ENCODE measurements at regions not wholly inside any gene's neighbourhood (a gene's known extent, or its start where the extent isn't known, plus 50 kb on each side); places are given as distances from the start of the nearest gene placed in this dataset.

DNA sequence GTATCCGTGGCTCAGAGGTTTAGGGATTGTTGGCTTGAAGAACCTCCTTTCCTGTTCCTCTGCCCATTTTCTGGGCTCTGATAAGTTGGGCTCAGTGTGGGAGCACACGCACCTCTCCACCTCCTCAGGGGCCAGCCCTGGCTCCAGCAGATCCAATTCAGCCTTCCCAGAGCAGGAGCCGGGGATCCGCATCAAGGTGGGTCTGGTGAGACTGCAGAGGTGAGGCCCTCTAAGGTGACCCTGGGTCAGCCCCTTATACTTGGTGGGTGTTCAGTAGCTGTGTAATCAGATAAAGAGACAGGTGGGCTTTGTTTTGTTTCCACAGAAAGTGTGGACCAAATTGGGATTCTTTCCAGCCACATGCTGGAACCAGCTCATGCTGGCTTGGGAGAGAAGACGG is 1466.0 kb downstream of the TBC1D22A start:
- no peaks in the 10 kb centered on the region for H3K27me3 ChIP-seq (replicated peaks; ENCODE audit: insufficient read depth, low read length)
- no peaks in the 10 kb centered on the region for H3K4me1 ChIP-seq (ENCODE audit: low read length)
- H3K4me3 ChIP-seq (ENCODE audit: low read length) = no peak overlapping the region
- TF ChIP-seq, protein P1, sequence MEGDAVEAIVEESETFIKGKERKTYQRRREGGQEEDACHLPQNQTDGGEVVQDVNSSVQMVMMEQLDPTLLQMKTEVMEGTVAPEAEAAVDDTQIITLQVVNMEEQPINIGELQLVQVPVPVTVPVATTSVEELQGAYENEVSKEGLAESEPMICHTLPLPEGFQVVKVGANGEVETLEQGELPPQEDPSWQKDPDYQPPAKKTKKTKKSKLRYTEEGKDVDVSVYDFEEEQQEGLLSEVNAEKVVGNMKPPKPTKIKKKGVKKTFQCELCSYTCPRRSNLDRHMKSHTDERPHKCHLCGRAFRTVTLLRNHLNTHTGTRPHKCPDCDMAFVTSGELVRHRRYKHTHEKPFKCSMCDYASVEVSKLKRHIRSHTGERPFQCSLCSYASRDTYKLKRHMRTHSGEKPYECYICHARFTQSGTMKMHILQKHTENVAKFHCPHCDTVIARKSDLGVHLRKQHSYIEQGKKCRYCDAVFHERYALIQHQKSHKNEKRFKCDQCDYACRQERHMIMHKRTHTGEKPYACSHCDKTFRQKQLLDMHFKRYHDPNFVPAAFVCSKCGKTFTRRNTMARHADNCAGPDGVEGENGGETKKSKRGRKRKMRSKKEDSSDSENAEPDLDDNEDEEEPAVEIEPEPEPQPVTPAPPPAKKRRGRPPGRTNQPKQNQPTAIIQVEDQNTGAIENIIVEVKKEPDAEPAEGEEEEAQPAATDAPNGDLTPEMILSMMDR (IDR thresholded peaks at IDR 0.05; ENCODE audit: low read length) = no peak
- TF ChIP-seq EZH2 (optimal IDR thresholded peaks at IDR 0.05; ENCODE audit: low read depth, low read length) (no peak), EZH2phosphoT487 (IDR thresholded peaks at IDR 0.05; ENCODE audit: low read length) (no peak)
- H2AFZ ChIP-seq (ENCODE audit: low read length) = no peak overlapping the region
- no peaks in the 10 kb centered on the region for H3K9me2 ChIP-seq (replicated peaks; ENCODE audit: insufficient read depth, low read length)
- H4K20me1 ChIP-seq (ENCODE audit: insufficient read depth, low read length) = no peaks in the 10 kb centered on the region
- no peaks in the 10 kb centered on the region for H3K79me2 ChIP-seq (ENCODE audit: low read length)
- H3K4me2 ChIP-seq (ENCODE audit: low read depth, low read length) = no peak overlapping the region
- DNase-seq = no peak
- no peak overlapping the region for H3K9ac ChIP-seq (ENCODE audit: low read length)
- H3K36me3 ChIP-seq (replicated peaks; ENCODE audit: insufficient read depth, low read length) = no peaks in the 10 kb centered on the region
- no peak overlapping the region for H3K27ac ChIP-seq (ENCODE audit: low read length)
- H3K9me3 ChIP-seq (replicated peaks; ENCODE audit: insufficient read depth, low read length) = no peaks in the 10 kb centered on the region
- H3F3A ChIP-seq (ENCODE audit: insufficient read depth, low read length) = no peaks in the 10 kb centered on the region

DNA sequence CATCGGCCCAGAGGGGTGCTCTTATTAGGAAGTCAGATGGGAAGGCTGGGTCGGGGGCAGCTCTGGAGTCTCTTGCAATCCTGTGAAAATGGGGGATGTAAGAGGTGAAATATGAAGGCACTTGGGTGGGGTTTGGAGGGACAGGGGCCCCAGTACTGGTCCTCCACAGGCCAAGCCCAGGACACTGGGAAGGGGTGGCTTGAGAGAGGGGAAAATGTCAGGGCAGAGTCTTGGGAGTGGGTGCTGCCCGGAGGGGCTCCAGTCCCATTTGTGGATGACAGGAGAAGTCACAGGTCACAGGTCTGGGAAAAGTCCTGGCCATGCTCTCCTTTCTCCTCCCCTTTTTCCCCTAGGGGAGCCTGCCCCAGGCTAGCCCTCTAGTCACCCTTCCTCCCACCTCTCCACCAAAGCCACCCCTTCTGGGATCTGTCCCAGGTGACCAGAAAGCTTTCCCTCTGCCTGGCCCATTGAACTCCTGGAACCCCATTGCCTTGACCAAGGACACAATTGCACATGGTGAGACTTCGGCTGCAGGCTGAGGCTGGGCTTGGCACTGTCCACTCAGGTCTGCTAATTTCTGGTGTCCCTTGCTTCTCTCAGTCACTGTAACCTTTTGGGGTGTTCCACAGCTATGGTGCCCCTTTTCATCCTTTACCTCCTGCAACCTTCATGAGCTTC is 1465.0 kb downstream of the TBC1D22A start:
- Histone ChIP-seq H3K79me2 (ENCODE audit: low read length) (no peaks in the 10 kb centered on the region), H3K4me1 (ENCODE audit: low read length) (no peaks in the 10 kb centered on the region), H3K27me3 (replicated peaks; ENCODE audit: insufficient read depth, low read length) (no peaks in the 10 kb centered on the region), H2AFZ (ENCODE audit: low read length) (no peak overlapping the region), H3K9me3 (replicated peaks; ENCODE audit: insufficient read depth, low read length) (no peaks in the 10 kb centered on the region), H3K4me3 (ENCODE audit: low read length) (no peak overlapping the region), H3K4me2 (ENCODE audit: low read depth, low read length) (no peak overlapping the region), H3K9ac (ENCODE audit: low read length) (no peak overlapping the region), H3K36me3 (replicated peaks; ENCODE audit: insufficient read depth, low read length) (no peaks in the 10 kb centered on the region), H3F3A (ENCODE audit: insufficient read depth, low read length) (no peaks in the 10 kb centered on the region), H3K9me2 (replicated peaks; ENCODE audit: insufficient read depth, low read length) (no peaks in the 10 kb centered on the region), H3K27ac (ENCODE audit: low read length) (no peak overlapping the region), H4K20me1 (ENCODE audit: insufficient read depth, low read length) (no peaks in the 10 kb centered on the region)
- DNase-seq = no peak
- TF ChIP-seq, protein P1 (IDR thresholded peaks at IDR 0.05; ENCODE audit: low read length) = no peak
- TF ChIP-seq EZH2phosphoT487 (IDR thresholded peaks at IDR 0.05; ENCODE audit: low read length) (no peak), EZH2 (optimal IDR thresholded peaks at IDR 0.05; ENCODE audit: low read depth, low read length) (no peak)

GRCh38 chr22:48226026-48227013 is 1463.9 kb downstream of the TBC1D22A start:
- Histone ChIP-seq H3K9me3 (replicated peaks; ENCODE audit: insufficient read depth, low read length) (no peaks in the 10 kb centered on the region), H3K9ac (ENCODE audit: low read length) (no peak overlapping the region), H3K27me3 (replicated peaks; ENCODE audit: insufficient read depth, low read length) (no peaks in the 10 kb centered on the region), H3K27ac (ENCODE audit: low read length) (no peak overlapping the region), H3K79me2 (ENCODE audit: low read length) (no peaks in the 10 kb centered on the region), H3K4me2 (ENCODE audit: low read depth, low read length) (no peak overlapping the region), H3K9me2 (replicated peaks; ENCODE audit: insufficient read depth, low read length) (no peaks in the 10 kb centered on the region), H3K4me3 (ENCODE audit: low read length) (no peak overlapping the region), H2AFZ (ENCODE audit: low read length) (no peak overlapping the region), H3F3A (ENCODE audit: insufficient read depth, low read length) (no peaks in the 10 kb centered on the region), H3K36me3 (replicated peaks; ENCODE audit: insufficient read depth, low read length) (no peaks in the 10 kb centered on the region), H4K20me1 (ENCODE audit: insufficient read depth, low read length) (no peaks in the 10 kb centered on the region), H3K4me1 (ENCODE audit: low read length) (no peaks in the 10 kb centered on the region)
- TF ChIP-seq, protein P1 (IDR thresholded peaks at IDR 0.05; ENCODE audit: low read length) = no peak
- TF ChIP-seq EZH2 (optimal IDR thresholded peaks at IDR 0.05; ENCODE audit: low read depth, low read length) (no peak), EZH2phosphoT487 (IDR thresholded peaks at IDR 0.05; ENCODE audit: low read length) (no peak)
- DNase-seq = no peak

Data from MM.1S (cell line).